ENCODE measurements at regions not wholly inside any gene's neighbourhood (a gene's known extent, or its start where the extent isn't known, plus 50 kb on each side); places are given as distances from the start of the nearest gene placed in this dataset.
"Not testable (repeated sequence)": the region's sequence is repeated elsewhere in the genome, so short reads cannot be mapped to it uniquely, and the experiment has no call there.

- no peak for DNase-seq (ENCODE audit: low read depth)
- no peak overlapping the region for H3K4me3 ChIP-seq (ENCODE audit: low read depth, low read length)
- no peak for TF ChIP-seq CTCF (IDR thresholded peaks at IDR 0.05; ENCODE audit: insufficient read depth, low read depth, low read length)
These were observed 1347.2 kb downstream of the NLGN4Y start for GRCh38 chrY:15871570-15871969.

DNA sequence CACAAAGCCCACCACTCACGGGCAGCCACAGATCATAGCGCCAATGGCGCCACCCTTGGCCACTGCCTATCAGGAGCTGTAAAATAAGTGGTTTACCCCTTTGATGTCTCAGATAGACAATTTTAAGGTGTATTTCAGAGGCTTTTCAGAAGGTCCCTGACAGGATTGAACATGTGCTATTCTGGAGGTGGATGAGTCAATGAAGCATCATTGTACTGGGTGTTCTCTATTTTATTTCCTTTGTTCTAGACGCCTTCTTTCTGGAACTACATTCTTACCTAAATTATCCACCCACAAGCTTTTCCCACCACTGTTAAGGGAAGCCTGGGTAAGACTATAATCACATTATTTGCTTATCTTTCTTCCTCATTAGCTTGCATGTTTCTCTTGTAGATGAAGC is 1351.6 kb downstream of the NLGN4Y start:
- H3K4me3 ChIP-seq (ENCODE audit: low read depth, low read length); DNase-seq (ENCODE audit: low read depth): not testable (repeated sequence)

- not testable (repeated sequence) for DNase-seq (ENCODE audit: low read depth); H3K4me3 ChIP-seq (ENCODE audit: low read depth, low read length)
These were observed 1379.2 kb downstream of the NLGN4Y start for GRCh38 chrY:15903524-15903923.

GRCh38 chrY:15905557-15905956 is 1381.2 kb downstream of the NLGN4Y start:
- no peak overlapping the region for H3K4me3 ChIP-seq (ENCODE audit: low read depth, low read length)
- no peak for TF ChIP-seq CTCF (IDR thresholded peaks at IDR 0.05; ENCODE audit: insufficient read depth, low read depth, low read length)
- DNase-seq (ENCODE audit: low read depth) = no peak

GRCh38 chrY:15926499-15926898 is 1402.2 kb downstream of the NLGN4Y start:
- H3K4me3 ChIP-seq (ENCODE audit: low read depth, low read length) = no peak overlapping the region
- no peak for DNase-seq (ENCODE audit: low read depth)
- no peak for TF ChIP-seq CTCF (IDR thresholded peaks at IDR 0.05; ENCODE audit: insufficient read depth, low read depth, low read length)

DNA sequence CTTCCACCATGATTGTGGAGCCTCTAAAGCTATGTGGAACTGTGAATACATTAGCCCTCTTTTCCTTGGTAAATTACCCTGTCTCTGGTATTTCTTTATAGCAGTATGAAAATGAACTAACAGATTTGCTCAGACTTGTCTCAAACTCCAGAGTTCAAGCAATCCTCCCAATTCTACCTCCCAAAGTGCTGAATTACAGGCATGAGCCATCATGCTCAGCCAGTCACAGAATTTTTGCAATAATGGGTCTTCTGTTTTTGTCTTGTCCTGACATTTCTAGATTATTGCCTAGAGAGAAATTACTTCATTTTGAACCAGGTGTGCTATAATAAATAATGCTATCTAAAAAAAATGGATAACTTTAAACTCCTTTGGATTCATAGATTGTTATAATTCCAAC is 1414.5 kb downstream of the NLGN4Y start:
- no peak for DNase-seq (ENCODE audit: low read depth)
- no peak for TF ChIP-seq CTCF (IDR thresholded peaks at IDR 0.05; ENCODE audit: insufficient read depth, low read depth, low read length)
- H3K4me3 ChIP-seq (ENCODE audit: low read depth, low read length) = no peak overlapping the region

DNA sequence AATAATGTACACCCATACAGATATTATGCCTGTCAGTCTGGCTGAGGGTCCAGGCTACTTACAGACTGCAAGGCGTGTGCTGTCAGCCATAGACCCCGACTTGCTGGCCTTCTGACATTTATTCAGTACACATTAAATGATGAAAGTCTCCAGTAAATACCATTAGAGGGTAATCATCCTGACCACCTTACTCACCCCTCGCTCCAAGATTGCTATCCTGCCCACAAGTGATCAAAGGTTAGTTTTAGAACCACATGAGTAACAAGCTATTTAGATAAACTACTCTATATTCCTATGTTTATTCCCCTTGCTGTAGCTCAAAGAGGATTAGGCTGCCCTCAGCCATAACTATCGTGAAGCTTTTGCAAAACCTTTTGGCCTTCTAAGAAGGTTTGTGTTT is 1426.7 kb downstream of the NLGN4Y start:
- peak; percentile 5 for DNase-seq (ENCODE audit: low read depth)
- no peak overlapping the region for H3K4me3 ChIP-seq (ENCODE audit: low read depth, low read length)
- TF ChIP-seq CTCF (IDR thresholded peaks at IDR 0.05; ENCODE audit: insufficient read depth, low read depth, low read length) = no peak

DNA sequence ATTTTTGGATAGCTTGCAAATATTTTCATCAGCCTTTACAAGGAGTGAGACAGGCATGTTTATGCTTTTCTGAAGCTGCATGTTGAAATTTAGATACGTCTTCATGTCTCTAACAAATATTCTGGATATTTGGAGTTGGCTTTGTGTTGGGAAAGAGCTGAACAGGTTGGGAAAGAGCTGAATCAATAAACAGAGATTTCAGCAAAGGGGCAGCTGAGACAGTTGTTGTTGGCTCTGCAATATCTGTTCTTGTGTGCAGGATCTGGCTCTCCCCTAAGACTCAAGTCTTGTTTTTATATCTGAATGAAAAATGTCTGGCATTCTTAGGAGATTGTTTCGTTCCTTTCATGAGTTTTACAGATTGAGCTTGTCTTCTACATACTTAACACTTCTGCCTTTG is 1444.5 kb downstream of the NLGN4Y start:
- DNase-seq (ENCODE audit: low read depth) = peak; percentile 2
- TF ChIP-seq CTCF (IDR thresholded peaks at IDR 0.05; ENCODE audit: insufficient read depth, low read depth, low read length) = no peak
- H3K4me3 ChIP-seq (ENCODE audit: low read depth, low read length) = no peak overlapping the region

Measured in fibroblast of villous mesenchyme (primary cell).